CD1c-positive myeloid dendritic cell (primary cell): ENCODE measurements at regions not wholly inside any gene's neighbourhood (a gene's known extent, or its start where the extent isn't known, plus 50 kb on each side); places are given as distances from the start of the nearest gene placed in this dataset.

Experiments
- DNase-seq: peaks from one replicate; pipeline ENCODE4 v3.0.0-alpha.2; 2016; ENCODE audit errors: extremely low spot score

GRCh38 chr5:114250536-114250935 is 111.3 kb upstream of the KCNN2 start:
- DNase-seq, result no peak

- no peak for DNase-seq
These were observed 109.6 kb upstream of the KCNN2 start for GRCh38 chr5:114252226-114252625.

DNA sequence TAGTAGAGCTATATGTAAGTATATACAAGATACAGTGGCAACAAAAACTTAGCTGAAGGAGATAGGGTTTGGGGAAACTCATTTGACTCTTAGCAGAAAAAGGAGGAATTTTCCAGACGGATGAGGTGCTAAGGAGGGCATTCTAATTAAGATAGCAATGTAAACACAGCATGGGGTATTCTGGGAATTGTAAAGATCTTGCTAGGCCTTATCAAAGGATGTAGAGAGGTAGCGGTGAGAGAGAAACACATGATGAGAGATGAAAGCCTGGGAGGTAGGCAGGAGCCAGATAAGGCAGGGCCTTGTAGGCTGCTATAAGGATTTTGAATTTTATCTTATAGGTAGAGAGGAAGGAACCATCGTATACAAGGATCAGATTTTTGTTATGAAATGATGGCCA is 106.6 kb upstream of the KCNN2 start:
- no peak for DNase-seq

GRCh38 chr5:114261989-114262388 is 99.9 kb upstream of the KCNN2 start:
- DNase-seq, result no peak

DNA sequence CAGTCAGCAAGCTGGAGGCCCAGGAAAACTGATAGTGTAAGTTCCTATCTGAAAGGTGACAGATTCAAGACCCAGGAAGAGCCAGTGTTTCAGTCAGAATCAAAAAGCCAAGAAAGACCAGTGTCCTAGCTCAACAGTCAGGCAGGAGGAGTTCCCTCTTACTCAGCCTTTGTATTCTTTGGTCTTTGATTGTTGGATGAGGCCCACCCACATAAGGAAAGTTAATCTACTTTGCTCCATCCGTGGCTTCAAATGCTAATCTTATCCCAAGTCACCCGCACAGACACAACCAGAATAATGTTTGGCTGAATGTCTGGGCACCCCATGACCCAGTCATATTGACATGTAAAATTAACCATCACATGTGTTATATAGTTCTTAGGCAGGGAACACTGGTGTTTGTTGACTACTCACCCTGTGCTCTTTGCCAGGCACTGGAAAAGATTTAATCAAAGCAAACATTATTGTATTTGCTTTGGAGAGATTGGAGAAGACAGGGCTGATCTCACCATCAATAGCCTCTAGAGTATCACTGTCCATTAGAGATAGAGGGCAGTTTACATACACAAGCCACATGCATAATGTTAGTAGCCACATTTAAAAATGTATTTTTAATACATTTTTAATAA is 96.3 kb upstream of the KCNN2 start:
- no peak for DNase-seq

- no peak for DNase-seq
These were observed 95.5 kb upstream of the KCNN2 start for GRCh38 chr5:114266374-114266773.

DNA sequence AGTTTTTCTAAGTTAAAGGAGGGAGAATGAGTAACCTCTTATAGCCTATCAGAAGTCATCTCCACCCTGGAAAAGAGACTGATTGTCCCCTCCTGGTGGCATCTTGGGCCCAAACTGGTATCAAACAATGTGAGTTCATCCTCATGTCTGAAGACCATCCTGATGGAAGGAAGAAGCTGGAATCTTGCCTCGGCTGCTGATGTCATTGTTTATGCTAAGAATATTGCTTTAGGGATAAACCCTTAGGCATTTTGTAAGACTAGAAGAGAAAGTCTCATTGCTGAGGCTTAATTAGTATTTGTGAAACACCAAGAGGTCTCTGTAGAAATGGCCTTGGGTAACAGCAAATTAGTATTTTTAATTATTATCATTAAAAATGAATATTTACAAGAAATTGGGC is 65.7 kb upstream of the KCNN2 start:
- no peak for DNase-seq

- DNase-seq, result no peak
These were observed 64.0 kb upstream of the KCNN2 start for GRCh38 chr5:114297915-114298314.

- no peak for DNase-seq
These were observed 56.3 kb upstream of the KCNN2 start for GRCh38 chr5:114305402-114306207.

DNA sequence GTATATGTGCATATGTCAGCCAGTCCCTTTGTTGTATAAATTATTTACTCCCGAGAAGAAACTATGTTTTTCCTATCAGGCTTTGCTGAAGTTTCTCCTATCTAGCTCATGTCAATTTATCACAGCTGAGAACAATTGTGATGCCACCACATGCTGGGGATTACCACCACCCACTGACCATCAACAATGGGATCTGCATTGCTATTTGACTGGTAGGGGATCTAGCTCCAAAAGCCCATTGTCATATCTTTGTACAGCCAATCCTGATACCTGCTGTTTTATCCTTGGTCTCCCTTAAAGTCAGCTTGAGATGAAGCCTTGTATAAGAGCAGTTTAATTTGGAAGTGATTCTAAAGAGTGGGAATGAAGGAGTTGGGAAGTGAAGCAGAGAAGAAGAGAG is 53.9 kb upstream of the KCNN2 start:
- DNase-seq, result no peak

- no peak for DNase-seq
These were observed 53.4 kb upstream of the KCNN2 start for GRCh38 chr5:114308508-114308907.

DNA sequence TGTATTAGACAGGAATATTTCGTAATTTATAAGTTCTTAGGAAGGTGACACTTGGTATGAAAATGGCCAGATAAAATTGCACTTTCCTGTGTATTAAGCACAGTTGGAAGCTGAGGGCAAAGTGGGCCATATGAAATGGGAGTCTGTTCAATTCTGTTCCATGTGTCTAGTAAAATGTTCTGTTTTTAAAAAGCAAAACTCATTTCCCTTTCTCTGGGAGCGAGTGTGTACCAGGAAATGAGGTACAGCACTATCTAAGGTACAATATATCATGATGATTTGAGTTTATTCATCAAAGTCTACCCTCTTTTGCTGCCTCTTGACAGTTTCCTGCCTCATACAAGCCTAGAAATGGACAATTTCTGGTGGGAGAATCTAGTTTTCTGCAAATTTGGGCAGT is 51.2 kb upstream of the KCNN2 start:
- DNase-seq, result no peak

- no peak for DNase-seq
These were observed 50.6 kb upstream of the KCNN2 start for GRCh38 chr5:114311281-114311680.

- no peak for DNase-seq
These were observed 49.9 kb upstream of the KCNN2 start for GRCh38 chr5:114311968-114312367.
